ENCODE measurements at regions not wholly inside any gene's neighbourhood (a gene's known extent, or its start where the extent isn't known, plus 50 kb on each side); places are given as distances from the start of the nearest gene placed in this dataset.

DNA sequence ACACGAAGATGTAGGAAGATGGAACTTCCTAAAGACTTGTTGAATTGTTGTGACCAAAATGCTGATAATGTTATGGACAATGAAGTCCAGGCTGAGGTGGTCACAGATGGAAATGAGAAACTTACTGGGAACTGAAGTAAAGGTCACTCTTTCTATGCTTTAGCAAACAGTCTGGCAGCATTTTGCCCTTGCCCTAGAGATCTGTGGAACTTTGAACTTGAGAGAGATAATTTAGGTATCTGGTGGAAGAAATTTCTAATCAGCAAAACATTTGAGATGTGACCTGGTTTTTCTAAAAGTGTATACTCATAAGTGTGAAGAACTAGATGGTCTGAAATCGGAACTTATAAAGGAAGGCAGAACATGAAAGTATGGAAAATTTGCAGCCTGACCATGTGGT, 1785.9 kb downstream of the PCDH7 start:
- Mint-ChIP-seq H3K27ac (no peak overlapping the region), H3K4me1 (no peaks in the 10 kb centered on the region), H3K36me3 (peaks cover 5% of the 10 kb centered on the region), H3K9me3 (peaks cover 10 to 30% of the 10 kb centered on the region in 2 donors), H3K4me3 (no peak overlapping the region), H3K27me3 (ENCODE audit: low read depth in 2 of 2) (no peaks in the 10 kb centered on the region)
- H3K9me3 ChIP-seq (ENCODE audit: control insufficient read depth, insufficient read depth, low read length), result peaks cover 8% of the 10 kb centered on the region
- H3K4me1 ChIP-seq (ENCODE audit: control insufficient read depth, insufficient read depth, low read length), result no peaks in the 10 kb centered on the region
- TF ChIP-seq, protein P1, sequence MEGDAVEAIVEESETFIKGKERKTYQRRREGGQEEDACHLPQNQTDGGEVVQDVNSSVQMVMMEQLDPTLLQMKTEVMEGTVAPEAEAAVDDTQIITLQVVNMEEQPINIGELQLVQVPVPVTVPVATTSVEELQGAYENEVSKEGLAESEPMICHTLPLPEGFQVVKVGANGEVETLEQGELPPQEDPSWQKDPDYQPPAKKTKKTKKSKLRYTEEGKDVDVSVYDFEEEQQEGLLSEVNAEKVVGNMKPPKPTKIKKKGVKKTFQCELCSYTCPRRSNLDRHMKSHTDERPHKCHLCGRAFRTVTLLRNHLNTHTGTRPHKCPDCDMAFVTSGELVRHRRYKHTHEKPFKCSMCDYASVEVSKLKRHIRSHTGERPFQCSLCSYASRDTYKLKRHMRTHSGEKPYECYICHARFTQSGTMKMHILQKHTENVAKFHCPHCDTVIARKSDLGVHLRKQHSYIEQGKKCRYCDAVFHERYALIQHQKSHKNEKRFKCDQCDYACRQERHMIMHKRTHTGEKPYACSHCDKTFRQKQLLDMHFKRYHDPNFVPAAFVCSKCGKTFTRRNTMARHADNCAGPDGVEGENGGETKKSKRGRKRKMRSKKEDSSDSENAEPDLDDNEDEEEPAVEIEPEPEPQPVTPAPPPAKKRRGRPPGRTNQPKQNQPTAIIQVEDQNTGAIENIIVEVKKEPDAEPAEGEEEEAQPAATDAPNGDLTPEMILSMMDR (IDR thresholded peaks at IDR 0.05), result no peak
- intact Hi-C loops (cut with micrococcal nuclease), result no loop called here
- no peak for ATAC-seq
- 76% methylated on average over 2 of the region's 2 CpGs for WGBS (ENCODE audit: insufficient coverage)
- no peak overlapping the region for H3K27ac ChIP-seq (ENCODE audit: low read length)
- no peak overlapping the region for H3K4me3 ChIP-seq (ENCODE audit: low read length)
- DNase-seq, result no peak
- no peaks in the 10 kb centered on the region for H3K27me3 ChIP-seq (ENCODE audit: control insufficient read depth, insufficient read depth, low read length)
- H3K36me3 ChIP-seq (ENCODE audit: control insufficient read depth, insufficient read depth, low read length), result no peaks in the 10 kb centered on the region

DNA sequence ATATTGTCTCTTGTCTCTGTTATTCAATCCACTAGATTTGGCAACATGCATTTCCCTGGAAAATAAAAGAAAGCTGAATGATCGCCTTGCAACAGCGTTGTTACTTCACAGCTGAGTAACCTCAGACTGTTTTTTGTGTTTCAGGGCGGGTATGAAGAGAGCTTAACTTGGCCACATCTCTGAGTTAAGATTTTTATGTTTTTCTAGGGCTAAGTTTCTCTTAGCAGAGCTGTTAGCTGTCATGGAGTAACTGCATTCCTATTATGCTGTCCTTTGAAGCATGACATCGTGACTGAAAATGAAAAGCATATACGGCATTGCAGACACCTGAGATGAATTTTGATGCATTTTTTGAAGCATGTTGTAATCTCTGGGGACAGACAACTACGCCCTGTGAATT, 1798.9 kb downstream of the PCDH7 start:
- no peaks in the 10 kb centered on the region for H3K27me3 Mint-ChIP-seq (ENCODE audit: low read depth in 2 of 2)
- no peak overlapping the region for H3K4me3 ChIP-seq (ENCODE audit: low read length)
- H3K4me1 ChIP-seq (ENCODE audit: control insufficient read depth, insufficient read depth, low read length), result no peaks in the 10 kb centered on the region
- no peaks in the 10 kb centered on the region for H3K9me3 ChIP-seq (ENCODE audit: control insufficient read depth, insufficient read depth, low read length)
- WGBS (ENCODE audit: insufficient coverage), result 83% methylated on average over 6 of the region's 6 CpGs
- H3K27ac ChIP-seq (ENCODE audit: low read length), result no peak overlapping the region
- no peaks in the 10 kb centered on the region for H3K36me3 ChIP-seq (ENCODE audit: control insufficient read depth, insufficient read depth, low read length)
- ATAC-seq (no peak), DNase-seq (no peak)
- H3K36me3 Mint-ChIP-seq, result no peaks in the 10 kb centered on the region
- H3K27ac Mint-ChIP-seq, result no peak overlapping the region
- H3K4me1 Mint-ChIP-seq, result no peaks in the 10 kb centered on the region
- H3K27me3 ChIP-seq (ENCODE audit: control insufficient read depth, insufficient read depth, low read length), result no peaks in the 10 kb centered on the region
- intact Hi-C loops (cut with micrococcal nuclease), result no loop called here
- TF ChIP-seq, protein P1 (IDR thresholded peaks at IDR 0.05), result no peak
- H3K4me3 Mint-ChIP-seq, result no peak overlapping the region
- peaks cover 5 to 7% of the 10 kb centered on the region in 2 donors for H3K9me3 Mint-ChIP-seq

DNA sequence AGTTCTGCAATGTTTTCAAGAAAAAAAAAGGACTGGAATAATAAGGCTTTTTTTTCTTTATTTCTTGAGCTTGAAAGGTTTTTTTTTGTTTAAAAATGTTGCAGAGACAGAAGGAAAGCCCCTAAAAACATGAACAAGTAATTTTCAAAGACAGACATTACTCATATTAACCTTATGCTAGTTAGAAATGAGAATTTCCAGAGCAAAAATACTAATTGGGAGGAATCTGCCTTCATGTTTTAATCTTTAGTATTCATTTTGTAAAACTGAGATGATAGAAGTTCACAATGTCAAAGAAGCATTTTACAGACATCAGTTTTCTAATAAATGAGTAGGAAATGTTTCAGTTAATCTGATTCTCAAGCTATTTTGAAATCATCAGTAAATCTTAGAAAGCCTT, 1805.3 kb downstream of the PCDH7 start:
- H3K27ac ChIP-seq (ENCODE audit: low read length), result no peak overlapping the region
- ATAC-seq, result no peak
- H3K4me3 Mint-ChIP-seq, result no peak overlapping the region
- H3K4me3 ChIP-seq (ENCODE audit: low read length), result no peak overlapping the region
- H3K9me3 ChIP-seq (ENCODE audit: control insufficient read depth, insufficient read depth, low read length), result peaks cover 5% of the 10 kb centered on the region
- H3K36me3 ChIP-seq (ENCODE audit: control insufficient read depth, insufficient read depth, low read length), result no peaks in the 10 kb centered on the region
- no peaks in the 10 kb centered on the region for H3K4me1 Mint-ChIP-seq
- TF ChIP-seq, protein P1 (IDR thresholded peaks at IDR 0.05), result no peak
- peaks cover 6 to 10% of the 10 kb centered on the region in 2 donors for H3K9me3 Mint-ChIP-seq
- no peaks in the 10 kb centered on the region for H3K4me1 ChIP-seq (ENCODE audit: control insufficient read depth, insufficient read depth, low read length)
- H3K27ac Mint-ChIP-seq, result no peak overlapping the region
- no peaks in the 10 kb centered on the region for H3K27me3 Mint-ChIP-seq (ENCODE audit: low read depth in 2 of 2)
- no peaks in the 10 kb centered on the region for H3K27me3 ChIP-seq (ENCODE audit: control insufficient read depth, insufficient read depth, low read length)
- no peaks in the 10 kb centered on the region for H3K36me3 Mint-ChIP-seq
- DNase-seq, result no peak
- intact Hi-C loops (cut with micrococcal nuclease), result no loop called here

DNA sequence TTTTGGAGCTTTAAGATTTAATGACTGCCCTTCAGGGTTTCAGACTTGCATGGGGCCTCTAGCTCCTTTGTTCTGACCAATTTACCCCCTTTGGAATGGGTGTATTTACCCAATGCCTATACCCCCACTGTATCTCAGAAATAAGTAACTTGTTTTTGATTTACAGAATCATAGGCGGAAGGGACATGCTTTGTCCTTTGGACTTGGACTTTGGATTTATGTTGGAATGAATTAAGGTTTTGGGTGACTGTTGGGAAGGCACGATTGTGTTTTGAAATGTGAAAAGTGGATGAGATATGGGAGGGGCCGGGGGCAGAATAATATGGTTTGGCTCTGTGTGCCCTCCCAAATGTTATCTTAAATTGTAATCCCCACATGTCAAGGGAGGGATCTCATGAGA, 1824.7 kb downstream of the PCDH7 start:
- no peaks in the 10 kb centered on the region for H3K4me1 Mint-ChIP-seq
- no peak for ATAC-seq
- no peak for DNase-seq
- H3K27ac Mint-ChIP-seq, result no peak overlapping the region
- no peaks in the 10 kb centered on the region for H3K27me3 Mint-ChIP-seq (ENCODE audit: low read depth in 2 of 2)
- Histone ChIP-seq H3K27me3 (ENCODE audit: control insufficient read depth, insufficient read depth, low read length) (no peaks in the 10 kb centered on the region), H3K36me3 (ENCODE audit: control insufficient read depth, insufficient read depth, low read length) (no peaks in the 10 kb centered on the region), H3K27ac (ENCODE audit: low read length) (no peak overlapping the region), H3K9me3 (ENCODE audit: control insufficient read depth, insufficient read depth, low read length) (peaks cover 7% of the 10 kb centered on the region), H3K4me3 (ENCODE audit: low read length) (no peak overlapping the region), H3K4me1 (ENCODE audit: control insufficient read depth, insufficient read depth, low read length) (no peaks in the 10 kb centered on the region)
- 92% methylated on average over 3 of the region's 3 CpGs for WGBS (ENCODE audit: insufficient coverage)
- no peak overlapping the region for H3K4me3 Mint-ChIP-seq
- H3K36me3 Mint-ChIP-seq, result no peaks in the 10 kb centered on the region
- intact Hi-C loops (cut with micrococcal nuclease), result no loop called here
- H3K9me3 Mint-ChIP-seq, result peaks cover 3 to 13% of the 10 kb centered on the region in 2 donors
- TF ChIP-seq, protein P1 (IDR thresholded peaks at IDR 0.05), result no peak

Measured in natural killer cell (primary cell).